A673 (cell line): ENCODE measurements at regions not wholly inside any gene's neighbourhood (a gene's known extent, or its start where the extent isn't known, plus 50 kb on each side); places are given as distances from the start of the nearest gene placed in this dataset.
"Not testable (repeated sequence)": the region's sequence is repeated elsewhere in the genome, so short reads cannot be mapped to it uniquely, and the experiment has no call there.

Experiments
- BruUV-seq: library from RNA; stranded (reverse); fragments of 400-500 nt; replicated peaks from 2 replicates; lab custom pipeline; 2021; lab: Mats Ljungman, UMichigan
- CTCF ChIA-PET: fragments of 300-600 bp; sonication (Branson Sonifier 250); formaldehyde crosslinking; loops from one replicate; lab custom pipeline; 2022; ENCODE audit warnings: antibody characterized with exemption; lab: Charles Lee
- POLR2A ChIA-PET: fragments of 300-600 bp; sonication (Branson Sonifier 250); formaldehyde crosslinking; loops from one replicate; lab custom pipeline; 2022; ENCODE audit warnings: antibody characterized with exemption; ENCODE audit not compliant: low non-redundant PET; lab: Charles Lee
- DNase-seq: peaks from one replicate; pipeline ENCODE4 v3.0.0-alpha.2; 2015; ENCODE audit warnings: low spot score
- H3K27ac ChIP-seq: fragments of 200-600 bp; sonication (generic); 2 replicates; pipeline ENCODE4 v1.5.1; 2016; ENCODE audit warnings: mixed run types, low read depth, mild to moderate bottlenecking, mixed read lengths, antibody characterized with exemption, low read length; ENCODE audit not compliant: poor library complexity, severe bottlenecking
- H3K27me3 ChIP-seq: fragments of 200-600 bp; sonication (generic); replicated peaks from 2 replicates; pipeline ENCODE4 v1.6.1; 2017; ENCODE audit warnings: mixed run types, low read depth, mild to moderate bottlenecking, mixed read lengths, antibody characterized with exemption, low read length; ENCODE audit not compliant: insufficient read depth, poor library complexity
- H3K36me3 ChIP-seq: fragments of 200-600 bp; sonication (generic); 2 replicates; pipeline ENCODE4 v1.6.1; 2016; ENCODE audit warnings: mixed run types, mild to moderate bottlenecking, mixed read lengths, antibody characterized with exemption, low read length; ENCODE audit not compliant: insufficient read depth, poor library complexity, severe bottlenecking
- H3K4me1 ChIP-seq: fragments of 200-600 bp; sonication (generic); 2 replicates; pipeline ENCODE4 v1.6.1; 2017; ENCODE audit warnings: mixed run types, mild to moderate bottlenecking, mixed read lengths, antibody characterized with exemption, low read length; ENCODE audit not compliant: insufficient read depth, poor library complexity, severe bottlenecking
- H3K4me3 ChIP-seq: fragments of 200-600 bp; sonication (generic); 2 replicates; pipeline ENCODE4 v1.5.1; 2016; ENCODE audit warnings: low read depth, mixed run types, mild to moderate bottlenecking, mixed read lengths, low read length; ENCODE audit not compliant: poor library complexity, severe bottlenecking
- H3K9me3 ChIP-seq: fragments of 200-600 bp; sonication (generic); 2 replicates; pipeline ENCODE4 v1.6.1; 2016; ENCODE audit warnings: mixed run types, low read depth, mild to moderate bottlenecking, mixed read lengths, antibody characterized with exemption, low read length; ENCODE audit not compliant: poor library complexity, severe bottlenecking
- EZH2 ChIP-seq: fragments of 200-600 bp; sonication (generic); IDR thresholded peaks from 2 replicates; pipeline ENCODE4 v1.6.1; 2017; ENCODE audit warnings: borderline replicate concordance, low read depth, mild to moderate bottlenecking, mixed read lengths, antibody characterized with exemption, low read length; ENCODE audit not compliant: poor library complexity, severe bottlenecking
- intact Hi-C: fragments of 100-400 bp; cut with micrococcal nuclease; formaldehyde crosslinking; loops from one replicate; pipeline ENCODE4 v1.10.0; 2022; ENCODE audit not compliant: unreplicated experiment
- TF ChIP-seq, protein P1 (sequence below): fragments of 300-800, 200-600 bp; sonication (generic); conservative IDR thresholded peaks from 2 replicates; pipeline ENCODE4 v1.5.1; 2017; ENCODE audit warnings: low read depth, mild to moderate bottlenecking, antibody characterized with exemption, low read length, moderate library complexity, mixed read lengths

DNA sequence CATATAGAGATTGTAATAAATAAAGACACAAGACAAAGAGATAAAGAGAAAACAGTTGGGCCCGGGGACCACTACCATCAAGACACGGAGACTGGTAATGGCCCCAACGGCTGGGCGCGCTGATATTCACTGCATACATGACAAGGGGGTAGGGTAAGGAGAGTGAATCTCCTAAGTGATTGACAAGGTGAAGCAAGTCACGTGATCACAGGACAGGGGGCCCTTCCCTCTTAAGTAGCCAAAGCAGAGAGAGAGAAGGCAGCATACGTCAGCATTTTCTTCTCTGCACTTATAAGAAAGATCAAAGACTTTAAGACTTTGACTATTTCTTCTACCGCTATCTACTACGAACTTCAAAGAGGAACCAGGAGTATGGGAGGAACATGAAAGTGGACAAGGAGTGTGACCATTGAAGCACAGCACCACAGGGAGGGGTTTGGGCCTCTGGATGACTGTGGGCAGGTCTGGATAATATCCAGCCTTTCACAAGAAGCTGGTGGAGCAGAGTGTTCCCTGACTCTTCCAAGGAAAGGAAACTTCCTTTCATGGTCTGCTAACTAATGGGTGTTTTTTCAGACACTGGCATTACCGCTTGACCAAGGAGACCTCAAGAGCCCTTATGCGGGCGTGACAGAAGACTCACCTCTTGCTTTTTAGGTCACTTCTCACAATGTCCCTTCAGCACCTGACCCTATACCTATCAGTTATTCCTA, 75.6 kb downstream of the MRPL39 start:
- H3K27ac ChIP-seq, intact Hi-C loops, DNase-seq, POLR2A ChIA-PET, H3K27me3 ChIP-seq, H3K4me1 ChIP-seq, H3K9me3 ChIP-seq, H3K36me3 ChIP-seq, H3K4me3 ChIP-seq, CTCF ChIA-PET, BruUV-seq: not testable (repeated sequence)

DNA sequence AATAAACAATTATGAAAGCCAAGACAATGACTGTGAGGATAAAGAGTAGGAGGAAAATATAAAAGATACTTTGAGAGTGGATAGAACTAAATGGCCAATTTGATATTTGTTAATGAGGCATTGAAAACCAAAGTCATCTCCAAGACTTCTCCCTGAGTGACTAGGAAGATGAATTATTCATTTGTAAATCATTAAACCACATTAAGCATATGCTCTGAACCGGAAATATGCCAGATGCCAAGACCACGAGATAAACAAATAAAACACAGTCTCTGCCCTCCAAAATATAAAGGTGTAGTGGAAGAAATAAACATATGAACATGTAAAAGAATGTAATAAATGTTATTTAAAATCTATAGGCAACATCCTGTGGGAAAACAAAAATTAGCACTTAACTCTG, 78.8 kb downstream of the MRPL39 start:
- ChIA-PET CTCF (no interaction called here), POLR2A (no interaction called here)
- H3K4me3 ChIP-seq, result no peak overlapping the region
- H3K36me3 ChIP-seq, result no peaks in the 10 kb centered on the region
- H3K9me3 ChIP-seq, result no peaks in the 10 kb centered on the region
- BruUV-seq, result no TSS peak
- H3K27ac ChIP-seq, result no peak overlapping the region
- no peaks in the 10 kb centered on the region for H3K4me1 ChIP-seq
- intact Hi-C loops, result no loop called here
- TF ChIP-seq, protein P1, sequence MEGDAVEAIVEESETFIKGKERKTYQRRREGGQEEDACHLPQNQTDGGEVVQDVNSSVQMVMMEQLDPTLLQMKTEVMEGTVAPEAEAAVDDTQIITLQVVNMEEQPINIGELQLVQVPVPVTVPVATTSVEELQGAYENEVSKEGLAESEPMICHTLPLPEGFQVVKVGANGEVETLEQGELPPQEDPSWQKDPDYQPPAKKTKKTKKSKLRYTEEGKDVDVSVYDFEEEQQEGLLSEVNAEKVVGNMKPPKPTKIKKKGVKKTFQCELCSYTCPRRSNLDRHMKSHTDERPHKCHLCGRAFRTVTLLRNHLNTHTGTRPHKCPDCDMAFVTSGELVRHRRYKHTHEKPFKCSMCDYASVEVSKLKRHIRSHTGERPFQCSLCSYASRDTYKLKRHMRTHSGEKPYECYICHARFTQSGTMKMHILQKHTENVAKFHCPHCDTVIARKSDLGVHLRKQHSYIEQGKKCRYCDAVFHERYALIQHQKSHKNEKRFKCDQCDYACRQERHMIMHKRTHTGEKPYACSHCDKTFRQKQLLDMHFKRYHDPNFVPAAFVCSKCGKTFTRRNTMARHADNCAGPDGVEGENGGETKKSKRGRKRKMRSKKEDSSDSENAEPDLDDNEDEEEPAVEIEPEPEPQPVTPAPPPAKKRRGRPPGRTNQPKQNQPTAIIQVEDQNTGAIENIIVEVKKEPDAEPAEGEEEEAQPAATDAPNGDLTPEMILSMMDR, result no peak
- no peak for TF ChIP-seq EZH2
- no peaks in the 10 kb centered on the region for H3K27me3 ChIP-seq
- peak; percentile 38 for DNase-seq

DNA sequence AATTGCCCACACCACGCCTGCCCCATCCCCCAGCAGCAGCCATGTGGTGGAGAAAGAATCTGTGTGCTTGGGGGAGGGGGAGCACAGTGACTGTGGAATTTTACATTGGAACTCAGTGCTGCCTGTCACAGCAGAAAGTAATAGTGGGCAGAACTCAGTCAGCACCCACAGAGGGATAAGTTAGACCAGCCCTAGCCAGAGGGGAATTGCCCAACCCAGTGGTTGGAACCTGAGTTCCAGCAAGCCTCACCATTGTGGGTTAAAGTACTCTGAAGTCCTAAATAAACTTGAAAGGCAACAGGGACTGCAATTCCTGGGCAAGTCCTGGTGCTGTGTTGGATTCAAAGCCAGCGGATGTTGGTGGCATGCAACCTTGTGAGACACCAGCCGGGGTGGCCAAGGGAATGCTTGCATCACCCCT, 88.8 kb downstream of the MRPL39 start:
- no peaks in the 10 kb centered on the region for H3K27me3 ChIP-seq
- ChIA-PET CTCF (no interaction called here), POLR2A (no interaction called here)
- no peak for TF ChIP-seq EZH2
- TF ChIP-seq, protein P1, result no peak
- intact Hi-C loops, result no loop called here
- no TSS peak for BruUV-seq
- H3K27ac ChIP-seq, result no peak overlapping the region
- H3K4me1 ChIP-seq, result no peaks in the 10 kb centered on the region
- H3K36me3 ChIP-seq, result no peaks in the 10 kb centered on the region
- DNase-seq, result no peak
- no peak overlapping the region for H3K4me3 ChIP-seq
- no peaks in the 10 kb centered on the region for H3K9me3 ChIP-seq
